ENCODE measurements at regions not wholly inside any gene's neighbourhood (a gene's known extent, or its start where the extent isn't known, plus 50 kb on each side); places are given as distances from the start of the nearest gene placed in this dataset.

GRCh38 chr1:83545066-83545862 is 453.7 kb downstream of the TTLL7 start:
- Mint-ChIP-seq H3K4me3 (no peak overlapping the region), H3K4me1 (no peaks in the 10 kb centered on the region), H3K36me3 (ENCODE audit: low read depth) (no peaks in the 10 kb centered on the region), H3K27ac (ENCODE audit: unreplicated experiment) (no peak overlapping the region), H3K9me3 (peaks cover 9% of the 10 kb centered on the region), H3K27me3 (ENCODE audit: low read depth) (no peaks in the 10 kb centered on the region)
- peak; percentile 51 for TF ChIP-seq CTCF (conservative IDR thresholded peaks at IDR 0.05)
- no peak for DNase-seq (ENCODE audit: low read depth, low spot score)

GRCh38 chr1:83543222-83543973 is 455.5 kb downstream of the TTLL7 start:
- no peaks in the 10 kb centered on the region for H3K27me3 Mint-ChIP-seq (ENCODE audit: low read depth)
- H3K4me1 Mint-ChIP-seq: no peaks in the 10 kb centered on the region
- H3K9me3 Mint-ChIP-seq: peaks cover 7% of the 10 kb centered on the region
- H3K36me3 Mint-ChIP-seq (ENCODE audit: low read depth): no peaks in the 10 kb centered on the region
- no peak for DNase-seq (ENCODE audit: low read depth, low spot score)
- no peak for TF ChIP-seq CTCF (conservative IDR thresholded peaks at IDR 0.05)
- H3K27ac Mint-ChIP-seq (ENCODE audit: unreplicated experiment): no peak overlapping the region
- H3K4me3 Mint-ChIP-seq: no peak overlapping the region

- peaks cover 9% of the 10 kb centered on the region for H3K9me3 Mint-ChIP-seq
- no peak overlapping the region for H3K4me3 Mint-ChIP-seq
- H3K27ac Mint-ChIP-seq (ENCODE audit: unreplicated experiment): no peak overlapping the region
- TF ChIP-seq CTCF (conservative IDR thresholded peaks at IDR 0.05): no peak
- DNase-seq (ENCODE audit: low read depth, low spot score): no peak
- H3K27me3 Mint-ChIP-seq (ENCODE audit: low read depth): no peaks in the 10 kb centered on the region
- no peaks in the 10 kb centered on the region for H3K36me3 Mint-ChIP-seq (ENCODE audit: low read depth)
- H3K4me1 Mint-ChIP-seq: no peaks in the 10 kb centered on the region
Observed at GRCh38 chr1:83531521-83532309, 467.2 kb downstream of the TTLL7 start.

GRCh38 chr1:83530506-83530905 is 468.4 kb downstream of the TTLL7 start:
- H3K27ac Mint-ChIP-seq (ENCODE audit: unreplicated experiment): no peak overlapping the region
- no peaks in the 10 kb centered on the region for H3K4me1 Mint-ChIP-seq
- no peaks in the 10 kb centered on the region for H3K36me3 Mint-ChIP-seq (ENCODE audit: low read depth)
- no peak overlapping the region for H3K4me3 Mint-ChIP-seq
- DNase-seq (ENCODE audit: low read depth, low spot score): no peak
- H3K9me3 Mint-ChIP-seq: peaks cover 9% of the 10 kb centered on the region
- no peak for TF ChIP-seq CTCF (conservative IDR thresholded peaks at IDR 0.05)
- H3K27me3 Mint-ChIP-seq (ENCODE audit: low read depth): no peaks in the 10 kb centered on the region

- no peak for DNase-seq (ENCODE audit: low read depth, low spot score)
- Mint-ChIP-seq H3K27me3 (ENCODE audit: low read depth) (no peaks in the 10 kb centered on the region), H3K4me1 (no peaks in the 10 kb centered on the region), H3K27ac (ENCODE audit: unreplicated experiment) (no peak overlapping the region), H3K9me3 (no peaks in the 10 kb centered on the region), H3K36me3 (ENCODE audit: low read depth) (no peaks in the 10 kb centered on the region), H3K4me3 (no peak overlapping the region)
- TF ChIP-seq CTCF (conservative IDR thresholded peaks at IDR 0.05): no peak
Observed at GRCh38 chr1:83527987-83528386, 470.9 kb downstream of the TTLL7 start.
